Keratinocyte (primary cell): ENCODE measurements at regions not wholly inside any gene's neighbourhood (a gene's known extent, or its start where the extent isn't known, plus 50 kb on each side); places are given as distances from the start of the nearest gene placed in this dataset.
A peak's percentile ranks its signal among the peaks of the same experiment; 100 is the strongest.

Source experiments
- DNase-seq: peaks from one replicate; pipeline ENCODE4 v3.0.0-alpha.2; 2011; ENCODE audit warnings: low read depth, missing footprints, low spot score
- FAIRE-seq: peaks from 2 replicates; lab custom pipeline; 2011; peaks lifted over from hg19 to GRCh38; lab: Jason Lieb, UNC
- H2AFZ ChIP-seq: 2 replicates; pipeline ENCODE4 v1.6.0; 2012; ENCODE audit warnings: low read length, control low read depth, inconsistent platforms; ENCODE audit not compliant: control insufficient read depth
- H3K27ac ChIP-seq: 2 replicates; pipeline ENCODE4 v1.5.1; 2011; ENCODE audit warnings: low read length; ENCODE audit not compliant: control insufficient read depth, insufficient read depth
- H3K27me3 ChIP-seq: 3 replicates; pipeline ENCODE4 v1.6.0; 2011; ENCODE audit warnings: low read length; ENCODE audit not compliant: control insufficient read depth, insufficient read depth; ENCODE audit errors: extremely low read depth
- H3K36me3 ChIP-seq, 2 experiments: 2 replicates in 1 of 2; 3 replicates in 1 of 2; pipeline ENCODE4 v1.5.1; 2011; ENCODE audit warnings: low read length in 2 of 2, mild to moderate bottlenecking in 1 of 2; ENCODE audit not compliant: control insufficient read depth in 2 of 2, insufficient read depth in 2 of 2; ENCODE audit errors: extremely low read depth in 1 of 2
- H3K4me1 ChIP-seq: 3 replicates; pipeline ENCODE4 v1.5.1; 2011; ENCODE audit warnings: low read length; ENCODE audit not compliant: control insufficient read depth, insufficient read depth; ENCODE audit errors: extremely low read depth
- H3K4me2 ChIP-seq: 3 replicates; pipeline ENCODE4 v1.6.0; 2011; ENCODE audit warnings: low read depth, low read length; ENCODE audit not compliant: control insufficient read depth, insufficient read depth; ENCODE audit errors: extremely low read depth
- H3K4me3 ChIP-seq, 3 experiments: fragments of 200-600 bp in 1 of 3; sonication (generic) in 1 of 3; 2 replicates in 2 of 3; 3 replicates in 1 of 3; pipeline ENCODE4 v1.5.1; 2011 to 2016; ENCODE audit warnings: low read length in 3 of 3, mild to moderate bottlenecking in 3 of 3, control low read depth in 2 of 3, inconsistent platforms in 1 of 3, low read depth in 1 of 3, mixed read lengths in 1 of 3, mixed run types in 1 of 3, moderate library complexity in 1 of 3; ENCODE audit not compliant: control insufficient read depth in 2 of 3, insufficient read depth in 2 of 3; ENCODE audit errors: extremely low read depth in 1 of 3
- H3K79me2 ChIP-seq: 2 replicates; pipeline ENCODE4 v1.6.0; 2012; ENCODE audit warnings: low read length; ENCODE audit not compliant: control insufficient read depth, insufficient read depth
- H3K9ac ChIP-seq: 3 replicates; pipeline ENCODE4 v1.6.0; 2011; ENCODE audit warnings: low read length; ENCODE audit not compliant: control insufficient read depth, insufficient read depth; ENCODE audit errors: extremely low read depth
- H3K9me1 ChIP-seq: 3 replicates; pipeline ENCODE4 v1.6.0; 2011; ENCODE audit warnings: low read length; ENCODE audit not compliant: control insufficient read depth, insufficient read depth; ENCODE audit errors: extremely low read depth
- H3K9me3 ChIP-seq: 2 replicates; pipeline ENCODE4 v1.5.1; 2012; ENCODE audit warnings: low read depth, low read length; ENCODE audit not compliant: control insufficient read depth
- H4K20me1 ChIP-seq: 3 replicates; pipeline ENCODE4 v1.6.0; 2011; ENCODE audit warnings: low read length; ENCODE audit not compliant: control insufficient read depth, insufficient read depth; ENCODE audit errors: extremely low read depth
- EZH2 ChIP-seq: IDR thresholded peaks from one replicate; pipeline ENCODE4 v1.6.1; 2012; ENCODE audit warnings: inconsistent platforms, mild to moderate bottlenecking, low read length, moderate library complexity
- dilution Hi-C: fragments of 300-500 bp; cut with MboI; formaldehyde crosslinking; loops from one replicate; pipeline ENCODE4 v1.7.0; 2020; ENCODE audit warnings: low sequenced_read_pairs; ENCODE audit not compliant: extremely low pct_ligation_motif_present
- TF ChIP-seq, protein P1 (sequence below), 3 experiments: IDR thresholded peaks in 1 of 3; conservative IDR thresholded peaks in 1 of 3; optimal IDR thresholded peaks in 1 of 3; 2 replicates in 2 of 3; 3 replicates in 1 of 3; pipeline versions ENCODE3 to v1.5.1; 2011; ENCODE audit warnings: low read length in 3 of 3, mild to moderate bottlenecking in 3 of 3, moderate library complexity in 2 of 3, control low read depth in 1 of 3, inconsistent platforms in 1 of 3; ENCODE audit not compliant: insufficient read depth in 2 of 3; ENCODE audit errors: extremely low read depth in 1 of 3

DNA sequence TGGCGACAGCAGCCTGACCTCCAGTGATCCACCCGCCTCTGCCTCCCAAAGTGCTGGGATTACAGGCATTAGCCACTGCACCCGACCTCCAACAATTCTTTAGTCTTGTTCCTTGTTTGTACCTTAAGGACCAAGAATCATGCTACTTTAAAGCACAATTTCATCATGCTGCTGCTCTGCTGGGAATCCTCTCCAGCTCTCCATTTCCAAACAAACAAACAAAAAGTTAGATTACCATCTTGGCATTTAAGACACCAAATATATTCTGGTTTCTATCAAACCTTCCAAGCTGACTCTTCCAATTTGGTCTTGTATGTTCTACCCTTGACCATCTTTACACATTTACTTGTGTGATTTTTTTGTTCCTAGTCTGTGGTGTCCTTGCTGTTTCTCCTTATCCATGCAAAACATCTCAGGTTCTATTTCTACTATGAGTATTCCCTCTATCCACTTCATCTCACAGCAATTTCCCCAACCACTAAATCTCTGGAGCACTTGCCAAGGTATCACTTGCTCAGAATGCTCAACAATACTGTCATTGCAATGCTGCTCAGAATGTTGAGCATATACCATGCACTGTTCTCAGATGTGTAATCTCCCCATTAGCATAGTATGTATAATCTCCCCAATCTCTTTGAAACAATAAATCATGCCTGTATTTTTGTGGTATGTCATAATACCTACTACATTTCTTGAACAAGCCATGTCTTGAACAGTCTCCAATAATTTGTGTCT, 73.2 kb upstream of the GALNT5 start:
- DNase-seq (no peak), FAIRE-seq (peak; percentile 69)
- Histone ChIP-seq H3K4me3 (no peak overlapping the region), H3K9me1 (no peaks in the 10 kb centered on the region), H3K27me3 (no peaks in the 10 kb centered on the region), H3K79me2 (no peaks in the 10 kb centered on the region), H3K9me3 (no peaks in the 10 kb centered on the region), H3K4me2 (no peak overlapping the region), H2AFZ (no peak overlapping the region), H3K27ac (no peak overlapping the region), H3K9ac (no peak overlapping the region), H4K20me1 (no peaks in the 10 kb centered on the region), H3K4me1 (peaks cover 11% of the 10 kb centered on the region), H3K36me3 (no peaks in the 10 kb centered on the region)
- dilution Hi-C loops: no loop called here
- TF ChIP-seq, protein P1, sequence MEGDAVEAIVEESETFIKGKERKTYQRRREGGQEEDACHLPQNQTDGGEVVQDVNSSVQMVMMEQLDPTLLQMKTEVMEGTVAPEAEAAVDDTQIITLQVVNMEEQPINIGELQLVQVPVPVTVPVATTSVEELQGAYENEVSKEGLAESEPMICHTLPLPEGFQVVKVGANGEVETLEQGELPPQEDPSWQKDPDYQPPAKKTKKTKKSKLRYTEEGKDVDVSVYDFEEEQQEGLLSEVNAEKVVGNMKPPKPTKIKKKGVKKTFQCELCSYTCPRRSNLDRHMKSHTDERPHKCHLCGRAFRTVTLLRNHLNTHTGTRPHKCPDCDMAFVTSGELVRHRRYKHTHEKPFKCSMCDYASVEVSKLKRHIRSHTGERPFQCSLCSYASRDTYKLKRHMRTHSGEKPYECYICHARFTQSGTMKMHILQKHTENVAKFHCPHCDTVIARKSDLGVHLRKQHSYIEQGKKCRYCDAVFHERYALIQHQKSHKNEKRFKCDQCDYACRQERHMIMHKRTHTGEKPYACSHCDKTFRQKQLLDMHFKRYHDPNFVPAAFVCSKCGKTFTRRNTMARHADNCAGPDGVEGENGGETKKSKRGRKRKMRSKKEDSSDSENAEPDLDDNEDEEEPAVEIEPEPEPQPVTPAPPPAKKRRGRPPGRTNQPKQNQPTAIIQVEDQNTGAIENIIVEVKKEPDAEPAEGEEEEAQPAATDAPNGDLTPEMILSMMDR (optimal IDR thresholded peaks at IDR 0.05 in 1 of 3, IDR thresholded peaks at IDR 0.05 in 1 of 3, conservative IDR thresholded peaks at IDR 0.05 in 1 of 3; ENCODE audit: extremely low read depth in 1 of 3, insufficient read depth in 2 of 3, low read length in 3 of 3): no peak
- no peak for TF ChIP-seq EZH2

DNA sequence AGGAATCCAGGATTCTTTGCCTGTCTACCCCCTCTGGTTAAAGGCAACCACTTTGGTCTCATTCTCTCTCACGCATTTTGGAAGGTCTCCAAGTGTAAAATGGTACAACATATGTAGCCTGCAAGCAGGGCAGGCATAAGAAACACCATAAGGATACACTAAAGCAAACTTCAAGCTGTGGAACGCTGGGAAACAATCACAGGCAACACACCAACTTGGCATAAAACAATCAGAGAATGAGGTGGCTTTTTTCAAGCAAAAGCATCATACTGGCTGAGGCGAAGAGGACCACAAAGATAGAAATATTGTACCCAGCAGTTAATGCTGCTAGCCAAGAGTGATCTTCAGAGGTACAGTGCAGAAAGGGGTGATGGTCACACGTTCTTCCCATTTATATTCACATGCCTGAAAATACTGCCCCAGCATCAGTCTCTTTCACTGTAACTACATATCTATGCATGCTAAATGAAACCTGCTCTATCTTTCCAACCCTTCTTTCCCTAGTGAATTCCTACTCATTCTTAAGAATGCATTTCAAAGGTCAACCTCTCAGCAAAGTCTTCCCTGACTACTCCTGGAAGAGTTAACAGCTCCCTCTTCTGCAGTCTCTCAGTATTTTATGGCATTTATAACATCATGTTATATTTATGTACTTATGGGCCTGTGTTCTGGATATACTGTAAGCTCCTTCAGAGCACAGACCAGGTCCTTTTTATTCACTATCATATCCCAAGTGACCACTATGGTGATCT, 71.9 kb upstream of the GALNT5 start:
- H3K4me3 ChIP-seq: no peak overlapping the region
- no peaks in the 10 kb centered on the region for H3K79me2 ChIP-seq
- no peak overlapping the region for H2AFZ ChIP-seq
- no peak overlapping the region for H3K4me2 ChIP-seq
- H4K20me1 ChIP-seq: no peaks in the 10 kb centered on the region
- H3K4me1 ChIP-seq: peaks cover 11% of the 10 kb centered on the region
- dilution Hi-C loops: no loop called here
- no peaks in the 10 kb centered on the region for H3K36me3 ChIP-seq
- FAIRE-seq (no peak), DNase-seq (no peak)
- H3K27me3 ChIP-seq: no peaks in the 10 kb centered on the region
- TF ChIP-seq, protein P1 (optimal IDR thresholded peaks at IDR 0.05 in 1 of 3, IDR thresholded peaks at IDR 0.05 in 1 of 3, conservative IDR thresholded peaks at IDR 0.05 in 1 of 3; ENCODE audit: extremely low read depth in 1 of 3, insufficient read depth in 2 of 3, low read length in 3 of 3): no peak
- no peak for TF ChIP-seq EZH2
- no peak overlapping the region for H3K27ac ChIP-seq
- no peak overlapping the region for H3K9ac ChIP-seq
- H3K9me3 ChIP-seq: no peaks in the 10 kb centered on the region
- no peaks in the 10 kb centered on the region for H3K9me1 ChIP-seq
